ENCODE measurements at regions not wholly inside any gene's neighbourhood (a gene's known extent, or its start where the extent isn't known, plus 50 kb on each side); places are given as distances from the start of the nearest gene placed in this dataset.

DNA sequence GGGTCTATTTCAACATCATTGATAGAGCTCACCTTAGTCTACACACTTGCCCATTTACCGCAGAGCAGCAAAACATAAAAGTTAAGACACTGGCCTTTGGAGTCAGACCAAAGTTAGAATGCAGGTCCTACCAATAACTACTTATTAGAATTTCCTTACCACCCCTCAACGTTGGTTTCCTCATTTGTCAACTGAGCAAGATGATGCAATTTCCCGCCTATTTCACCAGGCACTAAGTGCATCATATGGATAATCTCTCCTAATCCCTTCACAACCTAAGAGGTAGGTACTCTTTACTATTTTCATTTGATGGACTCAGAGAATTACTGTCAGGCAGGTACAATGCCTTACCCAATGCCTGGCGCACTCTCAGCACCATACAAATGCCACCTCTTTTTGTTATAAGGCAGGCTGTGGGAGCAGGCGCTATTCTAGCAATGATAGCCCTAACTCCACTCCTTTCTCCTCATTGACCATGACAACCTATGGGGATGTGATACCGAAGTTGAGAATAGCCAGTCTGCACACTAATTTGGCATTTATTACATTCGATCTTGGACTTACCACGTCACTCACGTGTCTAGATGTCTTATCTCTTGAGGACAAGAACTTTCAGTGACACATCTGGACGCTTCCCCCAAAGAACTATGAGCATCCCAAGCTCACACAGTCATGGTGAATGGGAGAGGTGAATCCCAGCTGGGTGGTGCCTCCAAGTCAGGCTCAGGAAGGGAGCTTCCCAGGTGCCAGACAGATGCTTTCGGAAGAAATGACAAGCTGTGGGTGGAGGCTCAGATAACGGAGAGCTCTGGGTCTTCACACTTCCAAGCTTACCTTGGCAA, 128.1 kb upstream of the STMND1 start:
- Histone ChIP-seq H3K4ac (ENCODE audit: low read depth, low read length) (no peak overlapping the region), H2BK120ac (ENCODE audit: low read depth, low read length, poor library complexity, severe bottlenecking) (no peak overlapping the region)

More for the DNA sequence above, 128.1 kb upstream of the STMND1 start:
- H3K27me3 Mint-ChIP-seq (ENCODE audit: low read depth): peaks cover 5% of the 10 kb centered on the region
- Histone ChIP-seq H4K8ac (replicated peaks; ENCODE audit: insufficient read length, low read depth, low read length) (no peak overlapping the region), H3K79me2 (ENCODE audit: insufficient read depth, low read length) (no peaks in the 10 kb centered on the region), H3K14ac (ENCODE audit: insufficient read depth, low read length) (no peak overlapping the region), H3K23ac (ENCODE audit: insufficient read length, low read depth, low read length) (no peak overlapping the region), H2BK15ac (ENCODE audit: low read depth, low read length) (no peak overlapping the region), H3K23me2 (ENCODE audit: insufficient read length, low read depth, low read length, poor library complexity, severe bottlenecking) (no peaks in the 10 kb centered on the region), H2AFZ (ENCODE audit: low read length) (no peak overlapping the region), H3K27me3 (ENCODE audit: insufficient read depth, low read length) (no peaks in the 10 kb centered on the region), H2BK12ac (ENCODE audit: insufficient read length, low read depth, low read length) (no peak overlapping the region), H4K20me1 (ENCODE audit: control insufficient read depth, insufficient read depth, insufficient read length) (no peaks in the 10 kb centered on the region), H3K9ac (ENCODE audit: extremely low read depth, insufficient read length, low read length) (no peak overlapping the region), H3K4me1 (ENCODE audit: insufficient read depth, low read length) (no peaks in the 10 kb centered on the region), H3K4me2 (ENCODE audit: insufficient read depth, insufficient read length, low read length) (no peak overlapping the region), H3K56ac (ENCODE audit: insufficient read length, low read depth, low read length) (no peak overlapping the region), H2BK20ac (ENCODE audit: low read depth, low read length, poor library complexity, severe bottlenecking) (no peak overlapping the region), H3K27ac (ENCODE audit: insufficient read length, low read depth, low read length) (no peak overlapping the region), H3K79me1 (ENCODE audit: insufficient read depth, low read depth, low read length, poor library complexity, severe bottlenecking) (no peaks in the 10 kb centered on the region), H3T11ph (ENCODE audit: low read length) (no peak overlapping the region), H2BK5ac (ENCODE audit: insufficient read length, low read length) (no peak overlapping the region), H4K91ac (ENCODE audit: insufficient read length, low read depth, low read length) (no peak overlapping the region), H4K5ac (ENCODE audit: insufficient read length, low read depth, low read length) (no peak overlapping the region), H2AK5ac (ENCODE audit: insufficient read length, low read length) (no peak overlapping the region), H3K18ac (ENCODE audit: insufficient read length, low read depth, low read length) (no peak overlapping the region), H3K9me3 (ENCODE audit: control insufficient read depth, low read depth, low read length) (no peaks in the 10 kb centered on the region)
- no peak overlapping the region for H3K4me3 Mint-ChIP-seq
- no peak overlapping the region; a peak in 1 of 7 replicates for H3K27ac Mint-ChIP-seq
- H3K4me1 Mint-ChIP-seq: no peaks in the 10 kb centered on the region
- TF ChIP-seq, protein P1, sequence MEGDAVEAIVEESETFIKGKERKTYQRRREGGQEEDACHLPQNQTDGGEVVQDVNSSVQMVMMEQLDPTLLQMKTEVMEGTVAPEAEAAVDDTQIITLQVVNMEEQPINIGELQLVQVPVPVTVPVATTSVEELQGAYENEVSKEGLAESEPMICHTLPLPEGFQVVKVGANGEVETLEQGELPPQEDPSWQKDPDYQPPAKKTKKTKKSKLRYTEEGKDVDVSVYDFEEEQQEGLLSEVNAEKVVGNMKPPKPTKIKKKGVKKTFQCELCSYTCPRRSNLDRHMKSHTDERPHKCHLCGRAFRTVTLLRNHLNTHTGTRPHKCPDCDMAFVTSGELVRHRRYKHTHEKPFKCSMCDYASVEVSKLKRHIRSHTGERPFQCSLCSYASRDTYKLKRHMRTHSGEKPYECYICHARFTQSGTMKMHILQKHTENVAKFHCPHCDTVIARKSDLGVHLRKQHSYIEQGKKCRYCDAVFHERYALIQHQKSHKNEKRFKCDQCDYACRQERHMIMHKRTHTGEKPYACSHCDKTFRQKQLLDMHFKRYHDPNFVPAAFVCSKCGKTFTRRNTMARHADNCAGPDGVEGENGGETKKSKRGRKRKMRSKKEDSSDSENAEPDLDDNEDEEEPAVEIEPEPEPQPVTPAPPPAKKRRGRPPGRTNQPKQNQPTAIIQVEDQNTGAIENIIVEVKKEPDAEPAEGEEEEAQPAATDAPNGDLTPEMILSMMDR (conservative IDR thresholded peaks at IDR 0.05): no peak
- WGBS (ENCODE audit: extremely low coverage, insufficient read length, low lambda C conversion rate): no CpG with 5 or more reads among the region's 12 CpGs
- no peak for DNase-seq
- no peaks in the 10 kb centered on the region; a peak in 1 of 7 replicates for H3K36me3 Mint-ChIP-seq (ENCODE audit: insufficient read depth in 1 of 3, low read depth in 3 of 3)
- H3K9me3 Mint-ChIP-seq: no peaks in the 10 kb centered on the region; a peak in 2 of 5 replicates
